ENCODE measurements at regions not wholly inside any gene's neighbourhood (a gene's known extent, or its start where the extent isn't known, plus 50 kb on each side); places are given as distances from the start of the nearest gene placed in this dataset.

DNA sequence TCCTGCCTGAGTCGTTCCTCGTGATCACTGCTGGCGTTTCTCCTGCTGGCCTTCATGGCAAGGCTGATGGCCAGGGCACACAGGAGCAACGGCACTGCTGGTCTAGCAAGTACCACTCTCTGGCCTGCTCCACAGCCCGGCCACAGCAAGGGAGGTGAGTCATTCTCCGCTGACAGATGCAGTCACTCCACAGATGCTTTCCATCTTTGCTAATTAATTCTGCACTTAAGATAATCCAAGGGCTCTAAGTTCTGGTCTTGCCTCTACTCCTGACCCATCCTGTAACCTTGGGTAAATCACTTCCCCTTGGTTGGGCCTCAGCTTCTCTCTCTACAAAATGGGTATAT lies 244.4 kb downstream of the RPS24 start:
- TF ChIP-seq, protein P1, sequence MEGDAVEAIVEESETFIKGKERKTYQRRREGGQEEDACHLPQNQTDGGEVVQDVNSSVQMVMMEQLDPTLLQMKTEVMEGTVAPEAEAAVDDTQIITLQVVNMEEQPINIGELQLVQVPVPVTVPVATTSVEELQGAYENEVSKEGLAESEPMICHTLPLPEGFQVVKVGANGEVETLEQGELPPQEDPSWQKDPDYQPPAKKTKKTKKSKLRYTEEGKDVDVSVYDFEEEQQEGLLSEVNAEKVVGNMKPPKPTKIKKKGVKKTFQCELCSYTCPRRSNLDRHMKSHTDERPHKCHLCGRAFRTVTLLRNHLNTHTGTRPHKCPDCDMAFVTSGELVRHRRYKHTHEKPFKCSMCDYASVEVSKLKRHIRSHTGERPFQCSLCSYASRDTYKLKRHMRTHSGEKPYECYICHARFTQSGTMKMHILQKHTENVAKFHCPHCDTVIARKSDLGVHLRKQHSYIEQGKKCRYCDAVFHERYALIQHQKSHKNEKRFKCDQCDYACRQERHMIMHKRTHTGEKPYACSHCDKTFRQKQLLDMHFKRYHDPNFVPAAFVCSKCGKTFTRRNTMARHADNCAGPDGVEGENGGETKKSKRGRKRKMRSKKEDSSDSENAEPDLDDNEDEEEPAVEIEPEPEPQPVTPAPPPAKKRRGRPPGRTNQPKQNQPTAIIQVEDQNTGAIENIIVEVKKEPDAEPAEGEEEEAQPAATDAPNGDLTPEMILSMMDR (IDR thresholded peaks at IDR 0.05) = no peak
- TF ChIP-seq POLR2AphosphoS5 (IDR thresholded peaks at IDR 0.05) (no peak), POLR2A (IDR thresholded peaks at IDR 0.05) (no peak), EP300 (IDR thresholded peaks at IDR 0.05) (no peak)
